A673 (cell line): ENCODE measurements at regions not wholly inside any gene's neighbourhood (a gene's known extent, or its start where the extent isn't known, plus 50 kb on each side); places are given as distances from the start of the nearest gene placed in this dataset.

Source experiments
- BruUV-seq: library from RNA; stranded (reverse); fragments of 400-500 nt; replicated peaks from 2 replicates; lab custom pipeline; 2021; lab: Mats Ljungman, UMichigan
- CTCF ChIA-PET: fragments of 300-600 bp; sonication (Branson Sonifier 250); formaldehyde crosslinking; loops from one replicate; lab custom pipeline; 2022; ENCODE audit warnings: antibody characterized with exemption; lab: Charles Lee
- POLR2A ChIA-PET: fragments of 300-600 bp; sonication (Branson Sonifier 250); formaldehyde crosslinking; loops from one replicate; lab custom pipeline; 2022; ENCODE audit warnings: antibody characterized with exemption; ENCODE audit not compliant: low non-redundant PET; lab: Charles Lee
- DNase-seq: peaks from one replicate; pipeline ENCODE4 v3.0.0-alpha.2; 2015; ENCODE audit warnings: low spot score
- H3K27ac ChIP-seq: fragments of 200-600 bp; sonication (generic); 2 replicates; pipeline ENCODE4 v1.5.1; 2016; ENCODE audit warnings: mixed run types, low read depth, mild to moderate bottlenecking, mixed read lengths, antibody characterized with exemption, low read length; ENCODE audit not compliant: poor library complexity, severe bottlenecking
- H3K27me3 ChIP-seq: fragments of 200-600 bp; sonication (generic); replicated peaks from 2 replicates; pipeline ENCODE4 v1.6.1; 2017; ENCODE audit warnings: mixed run types, low read depth, mild to moderate bottlenecking, mixed read lengths, antibody characterized with exemption, low read length; ENCODE audit not compliant: insufficient read depth, poor library complexity
- H3K36me3 ChIP-seq: fragments of 200-600 bp; sonication (generic); 2 replicates; pipeline ENCODE4 v1.6.1; 2016; ENCODE audit warnings: mixed run types, mild to moderate bottlenecking, mixed read lengths, antibody characterized with exemption, low read length; ENCODE audit not compliant: insufficient read depth, poor library complexity, severe bottlenecking
- H3K4me1 ChIP-seq: fragments of 200-600 bp; sonication (generic); 2 replicates; pipeline ENCODE4 v1.6.1; 2017; ENCODE audit warnings: mixed run types, mild to moderate bottlenecking, mixed read lengths, antibody characterized with exemption, low read length; ENCODE audit not compliant: insufficient read depth, poor library complexity, severe bottlenecking
- H3K4me3 ChIP-seq: fragments of 200-600 bp; sonication (generic); 2 replicates; pipeline ENCODE4 v1.5.1; 2016; ENCODE audit warnings: low read depth, mixed run types, mild to moderate bottlenecking, mixed read lengths, low read length; ENCODE audit not compliant: poor library complexity, severe bottlenecking
- H3K9me3 ChIP-seq: fragments of 200-600 bp; sonication (generic); 2 replicates; pipeline ENCODE4 v1.6.1; 2016; ENCODE audit warnings: mixed run types, low read depth, mild to moderate bottlenecking, mixed read lengths, antibody characterized with exemption, low read length; ENCODE audit not compliant: poor library complexity, severe bottlenecking
- EZH2 ChIP-seq: fragments of 200-600 bp; sonication (generic); IDR thresholded peaks from 2 replicates; pipeline ENCODE4 v1.6.1; 2017; ENCODE audit warnings: borderline replicate concordance, low read depth, mild to moderate bottlenecking, mixed read lengths, antibody characterized with exemption, low read length; ENCODE audit not compliant: poor library complexity, severe bottlenecking
- intact Hi-C: fragments of 100-400 bp; cut with micrococcal nuclease; formaldehyde crosslinking; loops from one replicate; pipeline ENCODE4 v1.10.0; 2022; ENCODE audit not compliant: unreplicated experiment
- TF ChIP-seq, protein P1 (sequence below): fragments of 300-800, 200-600 bp; sonication (generic); conservative IDR thresholded peaks from 2 replicates; pipeline ENCODE4 v1.5.1; 2017; ENCODE audit warnings: low read depth, mild to moderate bottlenecking, antibody characterized with exemption, low read length, moderate library complexity, mixed read lengths

DNA sequence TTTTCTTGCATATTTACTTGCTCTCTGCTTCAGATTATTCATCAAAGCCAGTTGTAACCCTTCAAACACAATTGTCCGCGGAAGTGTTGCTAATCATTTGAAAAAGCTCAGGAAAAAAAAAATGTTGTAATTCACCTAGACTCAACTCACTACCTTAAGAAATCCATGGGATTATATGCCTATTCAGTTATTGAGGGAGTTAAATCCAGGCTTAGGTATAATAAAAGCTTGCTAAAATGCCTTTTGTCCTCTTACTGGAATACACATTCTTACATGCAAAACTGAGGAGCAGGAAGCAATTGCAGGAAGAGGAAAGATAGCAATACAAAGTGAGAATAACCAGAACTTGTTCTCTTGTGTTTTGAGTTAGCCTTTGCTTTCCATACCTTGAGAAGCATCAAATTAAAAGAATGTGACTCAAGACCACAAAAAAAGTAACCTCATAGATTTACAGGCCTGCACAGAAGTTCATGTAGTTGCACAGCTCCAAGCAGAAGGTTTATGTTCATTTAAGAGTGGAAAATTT lies 91.4 kb upstream of the FAM241A start:
- Histone ChIP-seq H3K4me3 (no peak overlapping the region), H3K9me3 (no peaks in the 10 kb centered on the region), H3K4me1 (no peaks in the 10 kb centered on the region), H3K27me3 (no peaks in the 10 kb centered on the region), H3K36me3 (no peaks in the 10 kb centered on the region), H3K27ac (no peak overlapping the region)
- ChIA-PET CTCF (no interaction called here), POLR2A (no interaction called here)
- no peak for DNase-seq
- no TSS peak for BruUV-seq
- TF ChIP-seq EZH2, result no peak
- TF ChIP-seq, protein P1, sequence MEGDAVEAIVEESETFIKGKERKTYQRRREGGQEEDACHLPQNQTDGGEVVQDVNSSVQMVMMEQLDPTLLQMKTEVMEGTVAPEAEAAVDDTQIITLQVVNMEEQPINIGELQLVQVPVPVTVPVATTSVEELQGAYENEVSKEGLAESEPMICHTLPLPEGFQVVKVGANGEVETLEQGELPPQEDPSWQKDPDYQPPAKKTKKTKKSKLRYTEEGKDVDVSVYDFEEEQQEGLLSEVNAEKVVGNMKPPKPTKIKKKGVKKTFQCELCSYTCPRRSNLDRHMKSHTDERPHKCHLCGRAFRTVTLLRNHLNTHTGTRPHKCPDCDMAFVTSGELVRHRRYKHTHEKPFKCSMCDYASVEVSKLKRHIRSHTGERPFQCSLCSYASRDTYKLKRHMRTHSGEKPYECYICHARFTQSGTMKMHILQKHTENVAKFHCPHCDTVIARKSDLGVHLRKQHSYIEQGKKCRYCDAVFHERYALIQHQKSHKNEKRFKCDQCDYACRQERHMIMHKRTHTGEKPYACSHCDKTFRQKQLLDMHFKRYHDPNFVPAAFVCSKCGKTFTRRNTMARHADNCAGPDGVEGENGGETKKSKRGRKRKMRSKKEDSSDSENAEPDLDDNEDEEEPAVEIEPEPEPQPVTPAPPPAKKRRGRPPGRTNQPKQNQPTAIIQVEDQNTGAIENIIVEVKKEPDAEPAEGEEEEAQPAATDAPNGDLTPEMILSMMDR, result no peak
- intact Hi-C loops, result no loop called here

DNA sequence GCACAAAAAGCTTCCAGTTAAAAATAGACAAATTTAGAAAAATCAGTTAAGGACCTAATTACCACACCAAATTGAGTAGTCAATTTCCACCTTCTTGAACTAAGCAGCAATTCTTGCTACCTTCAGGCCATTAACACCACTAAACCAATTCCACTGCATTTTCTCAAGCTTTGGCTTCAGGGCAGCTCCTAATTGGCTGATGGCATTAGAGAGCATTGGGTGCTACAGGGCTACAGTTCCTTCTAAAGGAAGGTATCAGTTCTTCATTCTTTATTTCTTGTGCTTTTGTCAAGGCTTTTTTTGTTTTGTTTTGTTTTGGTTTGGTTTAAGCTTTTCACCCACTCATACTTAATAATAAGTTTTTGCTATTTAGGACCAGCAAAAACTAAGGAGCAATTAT lies 90.2 kb upstream of the FAM241A start:
- H3K4me3 ChIP-seq, result no peak overlapping the region
- TF ChIP-seq, protein P1, result no peak
- TF ChIP-seq EZH2, result no peak
- POLR2A ChIA-PET, result no interaction called here
- no peaks in the 10 kb centered on the region for H3K36me3 ChIP-seq
- BruUV-seq, result no TSS peak
- DNase-seq, result no peak
- H3K27me3 ChIP-seq, result no peaks in the 10 kb centered on the region
- H3K27ac ChIP-seq, result no peak overlapping the region
- H3K4me1 ChIP-seq, result no peaks in the 10 kb centered on the region
- intact Hi-C loops, result no loop called here
- CTCF ChIA-PET, result no interaction called here
- H3K9me3 ChIP-seq, result no peaks in the 10 kb centered on the region

DNA sequence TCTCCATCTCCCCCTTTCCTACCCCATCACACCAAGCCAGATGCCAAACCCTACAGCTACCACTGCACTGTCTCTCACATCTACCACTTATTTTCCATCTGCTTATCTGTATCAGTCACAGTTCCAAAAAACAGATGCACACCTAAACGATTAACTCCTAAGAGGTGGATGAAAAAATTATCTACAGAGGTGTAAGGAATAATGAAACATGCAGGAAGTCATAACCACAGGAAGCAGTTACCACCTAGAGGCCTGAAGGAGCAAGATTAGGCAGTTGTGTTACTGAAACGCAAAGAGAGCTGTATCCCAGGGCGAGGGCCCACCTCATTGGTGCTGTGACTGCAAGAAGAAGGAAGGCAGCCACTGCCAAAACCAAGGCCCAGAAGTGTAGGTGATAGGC lies 87.8 kb upstream of the FAM241A start:
- no peaks in the 10 kb centered on the region for H3K9me3 ChIP-seq

More for the DNA sequence above, 87.8 kb upstream of the FAM241A start:
- ChIA-PET POLR2A (no interaction called here), CTCF (no interaction called here)
- BruUV-seq, result no TSS peak
- Histone ChIP-seq H3K4me1 (no peaks in the 10 kb centered on the region), H3K27me3 (no peaks in the 10 kb centered on the region), H3K36me3 (no peaks in the 10 kb centered on the region), H3K4me3 (no peak overlapping the region), H3K27ac (no peak overlapping the region)
- intact Hi-C loops, result no loop called here
- no peak for DNase-seq
- TF ChIP-seq, protein P1, result no peak
- no peak for TF ChIP-seq EZH2
